LoVo (cell line): ENCODE measurements at regions not wholly inside any gene's neighbourhood (a gene's known extent, or its start where the extent isn't known, plus 50 kb on each side); places are given as distances from the start of the nearest gene placed in this dataset.

Experiments
- DNase-seq: peaks from one replicate; pipeline ENCODE4 v3.0.0-alpha.2; 2016; ENCODE audit warnings: low spot score

DNA sequence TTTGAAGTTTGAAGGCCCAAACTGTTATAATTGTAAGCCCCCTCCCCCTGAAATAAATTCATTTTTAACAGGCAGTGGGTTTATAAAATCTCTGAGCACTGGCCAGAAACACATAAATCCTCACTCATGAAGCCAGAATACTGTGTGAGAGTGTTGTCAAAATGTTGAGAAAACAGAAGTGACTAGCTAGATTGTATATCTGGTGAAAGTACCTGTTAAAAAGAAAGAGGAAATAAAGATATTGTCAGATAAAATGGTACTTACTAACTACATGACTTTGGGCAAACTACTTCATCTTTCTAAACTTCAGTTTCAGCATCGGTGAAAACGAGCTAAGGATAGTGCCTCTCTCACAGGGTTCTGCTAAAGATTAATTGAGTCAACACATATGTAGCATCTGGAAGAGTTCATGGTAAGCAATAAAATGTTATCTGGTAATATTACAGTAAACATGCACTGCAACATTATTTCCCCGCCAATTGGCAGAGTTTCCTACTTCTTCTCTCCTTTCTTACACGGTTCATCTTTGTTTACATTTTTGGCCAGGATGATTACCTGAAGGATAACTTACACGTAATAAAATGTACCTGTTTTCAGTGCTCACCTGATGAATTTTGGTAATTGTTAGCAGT is 202.5 kb upstream of the CHRM2 start:
- no peak for DNase-seq

DNA sequence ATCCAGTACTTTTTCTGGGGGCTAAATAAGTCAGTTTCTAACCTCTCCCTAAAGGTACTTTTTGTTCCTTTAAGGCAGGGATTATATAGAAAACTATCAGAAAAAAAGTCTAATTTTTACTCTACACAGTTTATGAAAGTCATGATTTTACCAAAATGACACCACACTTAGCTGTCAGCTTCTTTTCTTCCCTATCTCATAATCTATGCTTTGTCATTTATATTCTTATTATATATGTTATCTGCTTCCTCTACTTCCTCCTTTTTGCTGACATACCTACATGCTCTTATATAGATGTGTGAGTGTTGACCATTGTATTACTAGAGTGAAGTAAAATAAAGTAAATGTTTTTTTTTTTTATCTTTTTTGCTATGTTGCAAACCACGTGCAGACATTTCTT is 203.9 kb upstream of the CHRM2 start:
- no peak for DNase-seq

DNA sequence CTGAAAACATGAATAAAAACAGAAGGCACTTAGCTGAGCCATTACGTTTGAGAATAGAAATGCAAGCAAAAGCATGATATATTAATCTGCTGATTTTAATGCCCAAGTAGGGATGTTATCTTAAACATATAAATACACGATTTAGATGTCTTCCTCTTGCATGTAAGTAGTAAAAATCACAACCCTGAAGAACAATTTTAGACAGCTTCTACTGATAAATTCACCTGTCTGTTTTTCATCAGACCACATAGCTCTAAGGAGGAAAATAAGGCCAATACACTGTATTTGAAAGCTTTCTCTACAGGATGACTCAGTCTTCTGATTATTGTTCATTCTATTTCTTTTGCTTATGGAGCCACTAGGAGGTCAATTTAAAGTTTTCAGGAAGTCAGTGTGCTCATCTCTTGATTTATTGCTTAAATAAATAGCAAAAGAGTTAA is 210.9 kb upstream of the CHRM2 start:
- DNase-seq: no peak

DNA sequence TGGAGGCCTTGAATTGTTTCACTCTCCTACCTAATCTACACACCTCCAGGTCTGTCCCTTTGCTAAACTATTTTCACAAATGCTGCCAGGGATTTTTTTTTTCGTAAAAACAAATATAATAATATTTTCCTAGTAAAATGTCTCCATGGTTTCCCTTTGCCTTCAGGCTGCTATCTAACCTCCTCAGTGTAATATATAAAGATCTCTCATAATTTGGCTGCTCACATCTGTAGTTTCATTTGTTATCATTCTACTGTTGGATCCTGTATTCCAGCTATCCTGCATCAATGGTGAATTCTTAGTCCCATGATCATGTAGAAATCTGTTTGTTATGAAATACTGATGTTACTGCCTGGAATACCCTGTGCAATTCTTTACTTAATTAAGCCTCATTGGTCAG is 211.9 kb upstream of the CHRM2 start:
- DNase-seq: no peak

DNA sequence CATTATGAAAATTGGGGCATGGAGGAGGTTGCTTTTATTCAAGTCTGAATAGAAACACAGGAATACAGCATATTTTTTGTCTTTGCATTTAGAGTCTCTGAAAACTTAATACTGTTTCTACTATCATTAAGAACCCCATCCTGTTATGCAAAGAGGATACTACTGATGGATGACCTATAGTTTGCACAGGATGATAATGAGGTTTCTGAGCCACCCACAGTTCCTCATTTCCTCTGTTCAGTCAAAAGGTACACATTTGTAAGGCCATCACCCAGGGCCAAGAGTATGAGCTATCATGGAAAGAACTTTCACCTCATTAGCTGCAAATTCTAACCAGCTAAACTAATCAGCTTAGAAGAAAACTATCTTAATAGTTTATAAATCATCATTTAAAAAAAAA is 213.0 kb upstream of the CHRM2 start:
- DNase-seq: no peak

DNA sequence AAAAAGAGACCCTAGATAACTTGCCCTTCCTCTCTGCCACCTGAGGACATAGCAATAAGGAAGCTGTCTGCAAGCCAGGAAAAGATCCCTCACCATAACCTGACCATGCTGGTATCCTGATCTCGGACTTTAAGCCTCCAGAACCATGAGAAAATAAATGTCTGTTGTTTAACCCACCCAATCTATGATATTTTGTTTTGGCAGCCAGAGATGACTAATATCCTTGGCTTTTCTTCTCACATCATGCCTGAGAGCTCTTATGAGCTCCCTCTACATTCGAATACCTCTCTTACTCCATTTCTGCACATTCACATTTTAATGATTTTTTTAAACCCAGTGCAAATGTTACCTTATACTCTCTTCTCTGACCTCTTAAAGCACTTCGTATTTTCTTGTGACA is 214.0 kb upstream of the CHRM2 start:
- DNase-seq: no peak

DNA sequence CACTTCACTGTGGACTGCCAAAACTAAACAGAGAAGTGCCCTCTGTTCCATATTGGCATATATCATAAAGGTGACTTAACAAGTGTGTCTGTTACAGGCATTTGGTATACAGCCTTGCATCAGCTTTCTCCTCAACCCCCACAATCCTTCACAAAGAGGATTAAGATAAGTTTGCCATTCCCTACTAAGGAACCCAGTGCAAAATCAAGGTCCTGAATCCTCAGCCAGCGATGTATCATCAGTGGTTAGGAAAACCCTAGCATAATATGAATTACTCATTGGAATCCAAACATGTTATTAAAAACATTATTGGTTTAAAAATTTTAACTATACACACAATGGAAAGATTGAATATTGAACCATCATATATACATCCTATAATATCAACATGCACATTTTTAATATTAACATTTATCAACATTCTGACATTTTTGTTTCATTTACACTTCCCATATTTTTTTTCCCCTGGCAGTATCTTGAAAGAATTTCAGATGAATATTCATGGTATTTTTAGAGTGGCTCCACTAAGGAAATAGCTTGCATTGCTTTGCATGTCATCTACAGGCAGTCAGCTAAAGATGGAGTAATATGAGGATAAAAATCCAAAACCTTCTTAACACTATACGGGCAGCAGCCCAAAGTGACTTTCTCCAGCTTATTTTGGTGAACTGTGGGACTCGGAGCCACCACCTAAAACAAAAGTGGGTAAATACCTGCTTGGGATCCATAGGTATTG is 215.6 kb upstream of the CHRM2 start:
- no peak for DNase-seq

DNA sequence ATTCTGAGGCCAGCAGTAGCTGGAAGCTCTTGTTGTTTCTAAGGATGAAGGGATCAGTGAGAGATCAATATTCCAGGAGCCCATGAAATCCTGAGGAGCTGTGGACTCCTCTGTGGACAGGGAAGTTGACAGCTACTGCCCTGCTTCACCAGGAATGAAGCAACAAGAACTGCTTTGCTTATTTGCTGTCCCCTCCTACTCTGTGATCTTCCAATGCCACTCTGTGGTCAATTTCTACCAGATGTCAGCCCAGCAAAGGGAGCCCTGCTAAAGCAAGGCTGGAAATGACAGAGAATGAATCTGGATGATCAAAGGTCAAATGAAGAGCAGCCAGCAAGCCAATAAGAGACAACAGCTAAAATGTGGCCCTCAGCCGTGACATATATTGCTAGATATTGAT is 227.5 kb upstream of the CHRM2 start:
- DNase-seq: no peak

DNA sequence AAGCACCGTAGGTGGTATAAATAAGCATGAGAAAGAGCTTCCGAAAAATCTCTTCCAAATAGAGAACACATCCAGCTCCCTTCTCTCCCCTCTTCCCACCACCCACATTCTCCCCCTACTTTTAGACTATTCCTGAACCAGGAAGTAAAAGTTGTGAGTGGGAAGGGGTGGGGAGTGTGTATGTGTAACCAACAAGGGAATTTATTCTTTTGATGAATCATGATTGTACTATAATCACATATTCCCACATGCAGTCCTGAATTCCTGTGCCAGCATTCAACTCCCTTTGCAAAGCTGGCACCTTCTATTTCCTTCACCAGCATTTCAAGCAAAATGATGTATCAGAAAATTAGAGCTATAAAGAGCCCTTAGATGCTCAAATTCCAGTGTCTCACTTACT is 230.6 kb upstream of the CHRM2 start:
- DNase-seq: no peak

DNA sequence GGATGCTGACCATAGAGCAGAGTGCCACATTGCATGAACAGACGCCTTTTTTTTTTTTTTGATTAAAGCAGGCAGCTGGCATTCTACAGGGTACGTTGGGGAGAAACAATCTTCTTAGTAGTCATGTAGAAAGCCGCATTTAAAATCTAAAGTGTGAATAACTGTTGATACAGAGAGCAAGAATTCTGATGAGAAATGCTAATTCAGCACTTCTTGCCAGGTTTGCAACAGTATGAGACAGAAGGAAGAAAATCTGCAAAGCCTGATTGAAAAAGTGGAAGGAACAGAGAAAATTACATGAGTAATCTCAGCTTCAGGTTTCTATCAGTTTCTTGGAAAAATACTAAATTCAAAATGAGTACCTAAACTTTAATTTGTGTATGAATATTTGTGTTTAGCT is 232.7 kb upstream of the CHRM2 start:
- DNase-seq: no peak

DNA sequence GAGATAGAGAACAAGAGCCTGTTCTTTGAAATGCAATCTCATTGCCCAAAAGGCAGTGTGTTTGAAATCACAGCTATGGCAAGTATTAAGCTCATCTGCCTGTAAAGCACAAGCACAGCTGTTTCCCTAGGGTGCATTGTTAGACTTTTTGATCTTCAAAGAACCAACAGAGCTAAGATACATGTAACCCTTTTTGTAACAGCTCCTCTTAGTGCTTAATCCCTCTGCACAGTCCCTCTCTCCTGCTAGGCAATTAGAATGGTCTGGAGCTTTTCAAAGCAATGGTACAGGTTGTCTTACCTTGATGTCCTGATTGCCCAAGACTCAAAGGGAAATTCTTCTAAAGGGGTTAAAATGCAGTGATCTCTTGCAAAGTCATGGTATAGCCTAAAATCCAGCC is 249.6 kb upstream of the CHRM2 start:
- no peak for DNase-seq

DNA sequence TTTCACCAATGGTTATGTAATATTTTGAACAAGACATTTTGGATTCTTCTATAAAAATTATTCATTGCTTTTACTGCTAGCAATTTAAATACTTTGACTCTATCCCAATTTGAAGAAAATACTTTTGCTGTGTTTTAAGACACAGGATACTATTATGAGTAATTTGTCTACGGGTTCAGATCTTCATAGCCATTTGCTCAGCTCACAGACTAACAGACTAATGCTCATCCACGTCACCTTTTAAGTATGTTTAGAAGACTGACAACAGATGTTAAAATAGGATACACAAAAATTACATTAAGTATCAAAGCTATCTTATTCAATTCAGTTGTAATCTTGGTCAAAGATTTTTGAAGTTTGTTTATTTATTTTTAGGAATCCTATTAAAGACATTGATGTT is 251.3 kb upstream of the CHRM2 start:
- DNase-seq: no peak

DNA sequence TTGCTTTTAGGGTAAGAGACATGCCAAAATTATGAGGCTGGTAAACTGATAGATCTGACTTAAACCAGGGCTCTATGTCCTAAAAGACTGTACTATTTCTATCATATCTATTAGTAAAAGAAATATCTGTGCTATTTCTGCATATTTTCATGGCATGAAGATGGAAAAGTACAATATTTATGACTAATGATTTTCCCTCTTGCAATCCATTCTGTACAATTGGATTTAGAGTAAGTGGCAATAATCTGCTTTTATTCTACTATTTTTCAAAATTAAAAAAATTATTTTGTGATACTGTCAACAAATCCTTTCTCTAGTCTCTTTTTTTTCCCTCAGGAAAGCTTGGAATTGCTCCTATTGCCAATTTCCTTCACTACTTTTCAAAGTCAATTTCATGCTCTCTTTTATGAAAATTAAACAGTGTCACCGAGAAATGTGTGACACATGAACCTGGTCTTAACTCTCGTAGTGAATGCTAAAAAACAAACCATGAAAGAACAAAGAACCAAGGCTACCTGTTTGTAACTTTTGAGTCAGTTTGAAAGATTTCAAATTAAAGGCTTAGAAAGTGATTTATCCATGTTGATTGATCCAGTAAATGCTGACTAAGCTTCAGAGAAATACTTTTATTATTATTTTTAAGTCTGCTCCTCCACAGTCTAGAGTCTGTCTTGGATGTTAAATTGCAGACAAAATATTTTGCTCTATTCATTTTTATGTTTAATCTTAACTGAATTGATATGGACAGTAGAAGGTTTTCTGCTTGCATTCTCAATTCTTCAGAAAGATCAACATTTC is 262.7 kb upstream of the CHRM2 start:
- no peak for DNase-seq

DNA sequence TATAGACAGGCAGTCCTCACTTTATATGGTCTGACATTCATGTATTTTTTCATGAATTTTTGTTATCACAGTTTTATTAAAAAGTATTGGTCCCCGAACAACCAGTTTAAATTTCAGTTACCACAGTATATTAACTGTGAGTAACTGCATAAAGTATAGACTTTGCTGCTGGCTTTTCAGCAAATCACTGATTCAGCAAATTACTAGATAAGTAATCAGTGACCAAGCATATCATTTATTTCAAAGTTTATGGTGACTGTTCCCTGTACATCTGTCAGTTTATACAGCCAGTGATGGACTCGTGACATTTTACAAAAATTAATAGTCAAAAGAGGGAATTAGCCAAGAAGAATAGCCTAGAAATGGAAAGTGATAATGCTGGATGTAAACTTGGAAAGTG is 266.7 kb upstream of the CHRM2 start:
- DNase-seq: no peak

DNA sequence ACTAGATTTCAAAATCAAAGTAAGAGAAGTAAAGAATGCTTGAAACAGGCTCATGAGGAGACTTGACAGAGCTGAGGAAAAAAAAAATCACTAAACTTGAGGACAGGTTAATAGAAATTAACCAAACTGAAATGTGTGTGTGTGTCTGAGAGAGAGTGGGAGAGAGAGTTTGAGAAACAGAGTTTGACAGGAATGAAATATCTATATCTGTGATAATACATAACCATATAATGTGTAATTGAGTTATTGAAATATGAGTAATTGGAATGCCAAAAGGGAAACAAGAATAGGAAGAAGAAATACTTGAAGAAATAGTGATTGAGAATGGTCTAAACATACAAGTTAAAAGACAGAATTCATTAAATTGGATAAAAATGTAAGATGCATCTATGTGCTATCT is 268.0 kb upstream of the CHRM2 start:
- no peak for DNase-seq

DNA sequence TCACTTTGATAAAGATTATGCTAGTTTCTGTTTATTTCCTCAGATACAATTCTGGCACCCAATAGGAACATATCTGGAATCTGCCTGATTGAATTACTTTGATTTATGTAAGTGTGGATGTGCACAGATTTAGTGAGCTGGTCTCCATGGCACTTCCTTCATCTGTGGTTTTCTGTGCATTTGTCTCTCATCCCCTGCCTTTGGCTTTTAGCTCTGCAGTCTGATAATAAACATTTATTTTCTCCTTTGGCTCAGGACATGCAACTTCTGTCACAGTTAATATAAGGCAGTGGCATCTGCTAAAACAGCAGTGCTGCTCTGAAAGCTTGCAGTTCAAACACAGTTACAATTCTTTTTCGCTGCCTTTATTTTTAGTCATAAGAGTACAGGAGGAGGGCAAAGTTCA is 273.7 kb upstream of the CHRM2 start:
- no peak for DNase-seq

DNA sequence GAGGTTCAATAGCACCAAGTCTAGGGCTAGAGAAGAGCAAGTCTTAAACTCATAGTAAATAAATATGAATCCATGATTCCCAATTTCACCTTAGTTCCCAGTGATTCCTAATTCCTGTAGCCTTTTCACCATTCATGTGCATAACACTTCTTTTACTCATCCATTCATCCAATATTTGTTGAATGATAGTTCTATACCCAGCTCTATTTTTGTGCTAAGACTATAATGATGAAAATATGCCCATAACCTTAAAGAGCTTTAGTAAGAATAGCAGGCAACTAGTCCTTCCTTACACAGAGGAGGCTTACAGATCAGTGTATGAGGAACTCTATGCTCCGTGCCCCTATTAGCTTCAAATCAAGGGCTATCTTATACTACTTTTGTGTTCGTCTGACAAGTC is 280.2 kb upstream of the CHRM2 start:
- DNase-seq: no peak

DNA sequence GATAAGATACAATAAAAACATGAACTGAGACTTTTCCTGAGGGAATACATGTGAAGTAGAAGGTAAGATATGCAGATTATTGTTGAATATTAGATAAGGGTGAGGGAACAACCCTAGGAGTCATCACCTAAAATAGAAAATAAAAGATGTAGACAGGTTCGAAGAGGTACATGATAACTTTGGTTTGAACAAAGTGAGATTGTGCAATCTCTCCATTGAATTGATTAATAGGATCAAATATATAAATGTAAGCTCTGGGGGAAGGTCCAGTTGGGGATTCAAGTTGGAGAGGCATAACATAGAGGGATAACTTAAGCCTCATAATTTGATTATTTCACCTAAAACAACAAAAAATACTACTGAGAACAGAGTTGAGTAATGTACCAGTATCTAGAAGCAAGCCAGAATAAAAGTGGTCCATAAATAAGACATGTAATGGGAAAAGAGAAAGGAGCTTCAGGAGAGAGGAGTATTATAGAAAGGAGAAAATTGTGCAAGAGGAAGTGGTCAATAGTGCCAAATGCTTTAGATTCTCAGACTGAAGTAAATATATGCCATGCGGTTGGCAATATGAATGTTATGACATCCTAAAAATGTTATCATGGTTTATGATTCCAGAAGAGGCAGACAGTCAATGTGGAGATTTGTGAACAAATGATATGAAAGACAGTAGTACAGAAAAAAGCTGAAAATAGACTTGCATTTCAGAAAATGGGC is 282.3 kb upstream of the CHRM2 start:
- DNase-seq: no peak

DNA sequence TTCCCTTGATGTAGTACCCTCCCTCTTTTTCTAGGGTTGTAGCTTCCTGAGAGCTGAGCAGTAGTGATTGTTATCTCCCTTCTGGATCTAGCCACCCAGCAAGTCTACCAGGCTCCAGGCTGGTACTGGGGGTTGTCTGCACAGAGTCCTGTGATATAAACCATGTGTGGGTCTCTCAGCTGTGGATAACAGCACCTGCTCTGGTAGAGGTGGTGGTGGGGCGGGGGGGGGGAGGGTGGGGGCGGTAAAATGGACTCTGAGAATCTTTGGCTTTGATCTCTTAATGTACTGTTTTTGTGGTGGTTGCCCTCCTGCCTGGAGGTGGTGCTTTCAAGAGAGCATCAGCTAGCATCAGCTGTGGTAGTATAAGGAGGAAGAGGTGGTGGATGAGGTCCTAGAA is 302.0 kb upstream of the CHRM2 start:
- no peak for DNase-seq

DNA sequence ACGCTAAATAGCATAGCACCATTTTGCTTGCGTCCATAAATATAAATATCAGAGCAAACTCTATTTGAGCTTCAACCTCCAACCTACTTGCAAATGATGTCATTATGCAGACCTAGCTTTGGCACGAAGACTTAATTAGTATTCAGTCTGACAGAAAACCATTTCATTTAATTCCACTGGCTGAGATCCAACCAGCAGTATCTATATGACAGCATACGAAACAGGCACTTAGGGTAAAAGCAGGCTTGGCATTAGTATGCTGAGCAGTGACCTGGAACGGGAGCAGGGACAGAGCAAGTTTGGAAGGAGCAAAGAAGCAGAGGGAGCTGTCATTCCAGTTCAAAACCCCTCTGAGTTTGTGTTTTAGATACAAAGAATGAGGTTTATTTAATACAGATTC is 312.5 kb upstream of the CHRM2 start:
- DNase-seq: no peak

DNA sequence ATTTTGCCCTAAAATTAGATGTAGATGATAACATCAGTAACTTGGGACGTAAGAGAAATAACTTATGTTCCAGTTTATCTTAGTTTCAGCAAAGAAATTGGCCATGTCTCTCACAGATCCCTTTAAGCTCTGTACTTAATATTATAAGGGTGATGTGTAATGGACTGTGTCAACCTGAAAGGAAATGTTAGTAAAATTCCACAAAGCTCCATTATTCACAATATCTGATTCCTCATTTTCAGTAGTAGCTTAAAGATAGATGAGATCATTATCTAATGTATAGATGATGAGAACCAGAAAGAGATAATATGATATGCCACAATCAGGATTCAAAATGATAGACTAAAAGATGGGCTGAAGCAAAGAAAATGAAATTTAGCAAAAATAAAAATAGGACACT is 316.8 kb upstream of the CHRM2 start:
- DNase-seq: no peak

DNA sequence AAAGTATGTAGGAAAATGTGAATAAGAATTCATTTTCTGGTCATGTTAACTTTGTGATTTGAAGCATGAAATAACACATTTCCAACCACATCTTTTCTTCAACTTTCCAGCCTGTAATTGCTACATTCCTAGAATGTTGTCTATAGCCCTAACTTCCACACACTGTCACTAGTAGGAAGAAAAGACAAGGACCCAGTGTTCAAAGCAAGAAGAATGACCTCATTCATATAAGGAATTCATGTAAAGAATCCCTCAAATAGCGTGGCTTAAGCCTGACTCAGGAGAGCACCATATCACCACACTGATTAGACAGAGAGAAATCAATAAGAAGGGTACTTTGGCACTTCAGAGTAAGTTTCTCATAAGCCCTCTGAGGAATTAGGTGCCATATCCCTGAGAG is 318.7 kb upstream of the CHRM2 start:
- DNase-seq: no peak

DNA sequence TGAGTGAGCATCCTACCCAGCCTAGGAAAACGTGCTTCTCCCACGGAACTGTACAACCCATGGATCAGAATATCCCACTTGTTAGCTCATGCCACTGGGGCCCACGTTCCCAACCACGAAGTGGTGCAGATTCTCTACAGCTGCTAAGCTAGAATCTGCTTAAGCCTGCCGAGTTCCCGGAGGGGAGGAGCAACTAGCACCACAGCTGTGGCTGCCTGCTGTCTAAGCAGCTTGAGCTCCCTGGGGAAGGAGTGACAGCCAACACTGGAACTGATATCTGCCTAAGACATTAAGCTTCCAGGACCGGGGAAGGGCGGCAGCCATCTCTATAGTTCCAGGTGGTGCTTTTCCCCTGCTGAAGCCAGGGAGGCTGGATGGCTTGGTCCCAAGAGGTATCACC is 334.7 kb upstream of the CHRM2 start:
- no peak for DNase-seq
